GM12878 (cell line): ENCODE measurements at regions not wholly inside any gene's neighbourhood (a gene's known extent, or its start where the extent isn't known, plus 50 kb on each side); places are given as distances from the start of the nearest gene placed in this dataset.

Source experiments
- ATAC-seq: fragments of 200-7000 bp; cut with Tn5 transposase; 3 replicates; pipeline ENCODE4 v1.9.1; 2020; ENCODE audit warnings: mild to moderate bottlenecking, moderate library complexity
- BruUV-seq: library from RNA; stranded (reverse); fragments of 400-500 nt; replicated peaks from 2 replicates; lab custom pipeline; 2021; lab: Mats Ljungman, UMichigan
- CTCF ChIA-PET: fragments of 300-600 bp; sonication (Branson Sonifier 250); formaldehyde crosslinking; extraction: SDS; loops from one replicate; lab custom pipeline; 2021; ENCODE audit warnings: inconsistent platforms; lab: Yijun Ruan, JAX
- POLR2A ChIA-PET: fragments of 350-600 bp; formaldehyde crosslinking; extraction: SDS; loops from one replicate; lab custom pipeline; 2021; ENCODE audit warnings: inconsistent platforms; lab: Charles Lee
- RAD21 ChIA-PET: fragments of 300-600 bp; sonication (Branson Sonifier 250); formaldehyde crosslinking; loops from one replicate; lab custom pipeline; 2023; ENCODE audit warnings: antibody characterized with exemption; ENCODE audit not compliant: unreplicated experiment; lab: Charles Lee
- SMC1A ChIA-PET: fragments of 300-600 bp; sonication (Branson Sonifier 250); formaldehyde crosslinking; loops from one replicate; lab custom pipeline; 2023; ENCODE audit not compliant: unreplicated experiment, uncharacterized antibody; lab: Charles Lee
- DNase-seq: peaks from one replicate; pipeline ENCODE4 v3.0.0-alpha.2; 2011; ENCODE audit warnings: low read depth, low spot score
- FAIRE-seq: peaks from 3 replicates; lab custom pipeline; 2011; peaks lifted over from hg19 to GRCh38; lab: Jason Lieb, UNC
- H2AFZ ChIP-seq: 2 replicates; pipeline ENCODE4 v1.6.0; 2011; ENCODE audit warnings: low read depth, low read length, control low read depth; ENCODE audit not compliant: control insufficient read depth
- H3K27ac ChIP-seq: 2 replicates; pipeline ENCODE4 v1.5.1; 2011; ENCODE audit warnings: control low read depth; ENCODE audit not compliant: control insufficient read depth, insufficient read depth
- H3K27me3 ChIP-seq, 2 experiments: replicated peaks in 1 of 2; 2 replicates each; pipeline versions ENCODE4 v1.6.0 to v1.6.1; 2011; ENCODE audit warnings: low read length in 1 of 2; ENCODE audit not compliant: control insufficient read depth in 2 of 2, insufficient read depth in 2 of 2
- H3K36me3 ChIP-seq, 2 experiments: 2 replicates each; pipeline ENCODE4 v1.5.1; 2011; ENCODE audit warnings: low read length in 1 of 2; ENCODE audit not compliant: control insufficient read depth in 2 of 2, insufficient read depth in 2 of 2
- H3K4me1 ChIP-seq: 2 replicates; pipeline ENCODE4 v1.6.1; 2011; ENCODE audit warnings: mild to moderate bottlenecking, low read length, moderate library complexity, mixed read lengths; ENCODE audit not compliant: control insufficient read depth, insufficient read depth
- H3K4me2 ChIP-seq: 2 replicates; pipeline ENCODE4 v1.6.0; 2011; ENCODE audit warnings: control low read depth; ENCODE audit not compliant: control insufficient read depth, insufficient read depth
- H3K4me3 ChIP-seq: fragments of 200-600 bp; sonication (generic); 2 replicates; pipeline ENCODE4 v1.5.1; 2016
- H3K79me2 ChIP-seq: 2 replicates; pipeline ENCODE4 v1.6.0; 2011; ENCODE audit warnings: low read length; ENCODE audit not compliant: control insufficient read depth, insufficient read depth
- H3K9ac ChIP-seq: 2 replicates; pipeline ENCODE4 v1.8.0; 2011; ENCODE audit warnings: low read length, control low read depth, mixed read lengths; ENCODE audit not compliant: control insufficient read depth, insufficient read depth
- H3K9me3 ChIP-seq: replicated peaks from 3 replicates; pipeline ENCODE4 v1.5.1; 2011; ENCODE audit warnings: mild to moderate bottlenecking, low read length; ENCODE audit not compliant: control insufficient read depth, insufficient read depth
- H4K20me1 ChIP-seq: 2 replicates; pipeline ENCODE4 v1.6.0; 2011; ENCODE audit not compliant: control insufficient read depth, insufficient read depth
- EED ChIP-seq: sonication (generic); IDR thresholded peaks from 2 replicates; pipeline ENCODE4 v1.6.1; 2016; ENCODE audit warnings: antibody characterized with exemption, low read depth
- ESRRA ChIP-seq: IDR thresholded peaks from 2 replicates; pipeline ENCODE4 v1.6.1; 2012; ENCODE audit warnings: mild to moderate bottlenecking, low read length, improper control_type of control experiment
- HCFC1 ChIP-seq: fragments of 150-350 bp; IDR thresholded peaks from 2 replicates; pipeline ENCODE4 v1.6.1; 2014; ENCODE audit warnings: low read length
- IKZF1 ChIP-seq: fragments of 450-650 bp; conservative IDR thresholded peaks from 2 replicates; pipeline ENCODE4 v1.6.1; 2017; ENCODE audit warnings: antibody characterized with exemption, mild to moderate bottlenecking
- RELB ChIP-seq: fragments of 450-650 bp; IDR thresholded peaks from 2 replicates; pipeline ENCODE4 v1.6.1; 2017; ENCODE audit warnings: low read depth, mild to moderate bottlenecking, moderate library complexity
- YBX1 ChIP-seq: fragments of 450-650 bp; IDR thresholded peaks from 2 replicates; pipeline ENCODE4 v1.6.1; 2016; ENCODE audit warnings: antibody characterized with exemption
- WGBS: methylation state at CpG from one replicate; pipeline ENCODE4 v1.1.6; 2016; ENCODE audit warnings: low lambda C conversion rate; ENCODE audit not compliant: insufficient replicate concordance, insufficient coverage; ENCODE audit errors: missing lambda C conversion rate; 5-methylcytosine and 5-hydroxymethylcytosine counted together
- in situ Hi-C: fragments of 300-500 bp; cut with MboI; formaldehyde crosslinking; loops from 9 replicates; pipeline ENCODE4 v1.14.3; 2018; ENCODE audit warnings: mixed read lengths
- intact Hi-C: fragments of 100-400 bp; cut with micrococcal nuclease; formaldehyde crosslinking; loops from one replicate; pipeline ENCODE4 v1.14.2; 2022; ENCODE audit not compliant: unreplicated experiment

- Histone ChIP-seq H3K4me1 (no peaks in the 10 kb centered on the region; the same call in none of the 2 replicates), H3K4me3 (no peak overlapping the region), H3K9me3 (no peaks in the 10 kb centered on the region), H3K79me2 (no peaks in the 10 kb centered on the region), H3K4me2 (no peak overlapping the region), H2AFZ (no peak overlapping the region), H3K27me3 (0 out of 4 replicates have a peak, but pooled peaks cover 0 to 2% of the 10 kb centered on the region in 2 experiments), H3K36me3 (no peaks in the 10 kb centered on the region), H3K27ac (no peak overlapping the region), H4K20me1 (no peaks in the 10 kb centered on the region), H3K9ac (no peak overlapping the region)
- RAD21 ChIA-PET, result interaction anchor here (0.7 to 10.3 kb wide), 3 partner anchors 124 to 143 kb away, joined by 4 to 199 read pairs (median 5); no protein-coding TSS in a partner anchor
- no peak for ATAC-seq
- intact Hi-C loops (no loop called here), in situ Hi-C loops (loop anchor here (5.0 kb wide), 1 partner anchor 339 kb away; no protein-coding TSS in a partner anchor)
- FAIRE-seq, result no peak
- TF ChIP-seq YBX1 (no peak), ESRRA (no peak), HCFC1 (no peak), EED (no peak), IKZF1 (no peak), RELB (no peak)
- WGBS, result 0% methylated on average over 3 of the region's 3 CpGs
- CTCF ChIA-PET, result interaction anchor here (0.6 to 19.6 kb wide), 13 partner anchors 12 to 338 kb away, joined by 3 to 577 read pairs (median 3); no protein-coding TSS in a partner anchor
- no TSS peak for BruUV-seq
- SMC1A ChIA-PET, result interaction anchor here (1.1 to 10.6 kb wide), 3 partner anchors 9 to 134 kb away, joined by 3 to 309 read pairs (median 6); no protein-coding TSS in a partner anchor
- DNase-seq, result no peak
- POLR2A ChIA-PET, result no interaction called here
Measured at GRCh38 chr3:124563376-124563775, 166.9 kb upstream of the UMPS start.
